Neutrophil (primary cell): ENCODE measurements at regions not wholly inside any gene's neighbourhood (a gene's known extent, or its start where the extent isn't known, plus 50 kb on each side); places are given as distances from the start of the nearest gene placed in this dataset.

Source experiments
- H3K27ac ChIP-seq: fragments of 200-600 bp; sonication (generic); 2 replicates; pipeline ENCODE4 v1.5.1; 2016; ENCODE audit warnings: mild to moderate bottlenecking, moderate library complexity
- H3K27me3 ChIP-seq: fragments of 200-600 bp; sonication (generic); 2 replicates; pipeline ENCODE4 v1.6.0; 2016; ENCODE audit warnings: mild to moderate bottlenecking
- H3K36me3 ChIP-seq: fragments of 200-600 bp; sonication (generic); 2 replicates; pipeline ENCODE4 v1.5.1; 2017
- H3K4me1 ChIP-seq, 2 experiments: fragments of 200-600 bp in 1 of 2; sonication (generic) in 1 of 2; 1 replicate in 1 of 2; 2 replicates in 1 of 2; pipeline versions ENCODE4 v1.5.1 to v1.6.1; 2013 to 2016; ENCODE audit warnings: low read depth in 1 of 2, low read length in 1 of 2, mild to moderate bottlenecking in 1 of 2, moderate library complexity in 1 of 2; ENCODE audit not compliant: control insufficient read depth in 1 of 2, insufficient read depth in 1 of 2
- H3K4me3 ChIP-seq, 2 experiments: fragments of 200-600 bp in 1 of 2; sonication (generic) in 1 of 2; 1 replicate in 1 of 2; 2 replicates in 1 of 2; pipeline ENCODE4 v1.5.1; 2013 to 2016; ENCODE audit warnings: low read depth in 1 of 2, low read length in 1 of 2, mild to moderate bottlenecking in 1 of 2, moderate library complexity in 1 of 2
- H3K9me3 ChIP-seq: fragments of 200-600 bp; sonication (generic); 2 replicates; pipeline ENCODE4 v1.5.1; 2016
- CTCF ChIP-seq: fragments of 200-600 bp; sonication (generic); IDR thresholded peaks from 2 replicates; pipeline ENCODE4 v1.5.1; 2016; ENCODE audit warnings: antibody characterized with exemption

- no peak overlapping the region for H3K4me3 ChIP-seq
- TF ChIP-seq CTCF, result no peak
- H3K9me3 ChIP-seq, result no peaks in the 10 kb centered on the region
- no peaks in the 10 kb centered on the region for H3K4me1 ChIP-seq
- no peak overlapping the region for H3K27ac ChIP-seq
- no peaks in the 10 kb centered on the region for H3K27me3 ChIP-seq
- no peaks in the 10 kb centered on the region for H3K36me3 ChIP-seq
Measured at GRCh38 chr2:16160281-16161084, 220.1 kb downstream of the MYCN start.

- H3K9me3 ChIP-seq, result no peaks in the 10 kb centered on the region
- H3K36me3 ChIP-seq, result no peaks in the 10 kb centered on the region
- no peak for TF ChIP-seq CTCF
- H3K27me3 ChIP-seq, result no peaks in the 10 kb centered on the region
- no peaks in the 10 kb centered on the region for H3K4me1 ChIP-seq
- H3K27ac ChIP-seq, result no peak overlapping the region
- no peak overlapping the region for H3K4me3 ChIP-seq
Measured at GRCh38 chr2:16156411-16156810, 216.1 kb downstream of the MYCN start.

- H3K9me3 ChIP-seq, result no peaks in the 10 kb centered on the region
- no peak for TF ChIP-seq CTCF
Measured at GRCh38 chr2:16155766-16156165, 215.4 kb downstream of the MYCN start.

GRCh38 chr2:16155366-16155765, 215.0 kb downstream of the MYCN start:
- no peaks in the 10 kb centered on the region for H3K36me3 ChIP-seq
- no peaks in the 10 kb centered on the region for H3K4me1 ChIP-seq
- H3K27me3 ChIP-seq, result no peaks in the 10 kb centered on the region
- no peak overlapping the region for H3K4me3 ChIP-seq
- H3K9me3 ChIP-seq, result no peaks in the 10 kb centered on the region
- no peak for TF ChIP-seq CTCF
- H3K27ac ChIP-seq, result no peak overlapping the region

More at GRCh38 chr2:16155766-16156165, 215.4 kb downstream of the MYCN start:
- H3K4me3 ChIP-seq, result no peak overlapping the region
- H3K36me3 ChIP-seq, result no peaks in the 10 kb centered on the region
- H3K27me3 ChIP-seq, result no peaks in the 10 kb centered on the region
- no peak overlapping the region for H3K27ac ChIP-seq
- H3K4me1 ChIP-seq, result no peaks in the 10 kb centered on the region

GRCh38 chr2:16154501-16155280, 214.3 kb downstream of the MYCN start:
- Histone ChIP-seq H3K27ac (no peak overlapping the region), H3K27me3 (no peaks in the 10 kb centered on the region), H3K36me3 (no peaks in the 10 kb centered on the region), H3K9me3 (no peaks in the 10 kb centered on the region), H3K4me1 (no peaks in the 10 kb centered on the region), H3K4me3 (no peak overlapping the region)
- TF ChIP-seq CTCF, result no peak
